Transverse colon (tissue), 4 donors: ENCODE measurements at regions not wholly inside any gene's neighbourhood (a gene's known extent, or its start where the extent isn't known, plus 50 kb on each side); places are given as distances from the start of the nearest gene placed in this dataset.

ENCODE experiments used
- CTCF ChIP-seq, 5 experiments: fragments of 200-600 bp in 3 of 5; fragments of 450-650 bp in 2 of 5; sonication (generic) in 3 of 5; IDR thresholded peaks; 1 replicate in 2 of 5; 2 replicates in 3 of 5; pipeline ENCODE4 v1.5.1; 2016 to 2017; ENCODE audit warnings: antibody characterized with exemption in 5 of 5, inconsistent platforms in 3 of 5, mild to moderate bottlenecking in 2 of 5, moderate library complexity in 1 of 5
- EP300 ChIP-seq: sonication (generic); formaldehyde crosslinking; IDR thresholded peaks from one replicate; pipeline ENCODE4 v1.6.1; 2017; ENCODE audit warnings: antibody characterized with exemption, low read depth
- POLR2A ChIP-seq: fragments of 450-650 bp; IDR thresholded peaks from one replicate; pipeline ENCODE4 v1.6.1; 2016; ENCODE audit warnings: antibody characterized with exemption, mild to moderate bottlenecking, moderate library complexity
- POLR2AphosphoS5 ChIP-seq, 3 donors: sonication (generic); formaldehyde crosslinking; IDR thresholded peaks; one replicate each; pipeline ENCODE4 v1.6.1; 2016; ENCODE audit warnings: antibody characterized with exemption in 3 of 3

GRCh38 chr2:186425576-186425975, 60.5 kb upstream of the ZC3H15 start:
- TF ChIP-seq CTCF (IDR thresholded peaks at IDR 0.05) = no peak
- TF ChIP-seq POLR2A = no peak
- no peak for TF ChIP-seq POLR2AphosphoS5 (IDR thresholded peaks at IDR 0.05)
- no peak for TF ChIP-seq EP300
